ENCODE measurements at regions not wholly inside any gene's neighbourhood (a gene's known extent, or its start where the extent isn't known, plus 50 kb on each side); places are given as distances from the start of the nearest gene placed in this dataset.

- Histone ChIP-seq H3K36me3 (no peaks in the 10 kb centered on the region), H3K9me3 (no peaks in the 10 kb centered on the region), H3K27me3 (no peaks in the 10 kb centered on the region), H3K27ac (no peak overlapping the region), H3K4me3 (replicated peaks in 1 of 3) (no peak overlapping the region), H3K4me1 (no peaks in the 10 kb centered on the region)
- intact Hi-C loops (cut with DNase I), result no loop called here
- DNase-seq, result no peak
- 68 to 80% methylated on average over 2 of the region's 2 CpGs for WGBS, 2 donors
- TF ChIP-seq POLR2A (IDR thresholded peaks at IDR 0.05), result no peak
- TF ChIP-seq, protein P1, sequence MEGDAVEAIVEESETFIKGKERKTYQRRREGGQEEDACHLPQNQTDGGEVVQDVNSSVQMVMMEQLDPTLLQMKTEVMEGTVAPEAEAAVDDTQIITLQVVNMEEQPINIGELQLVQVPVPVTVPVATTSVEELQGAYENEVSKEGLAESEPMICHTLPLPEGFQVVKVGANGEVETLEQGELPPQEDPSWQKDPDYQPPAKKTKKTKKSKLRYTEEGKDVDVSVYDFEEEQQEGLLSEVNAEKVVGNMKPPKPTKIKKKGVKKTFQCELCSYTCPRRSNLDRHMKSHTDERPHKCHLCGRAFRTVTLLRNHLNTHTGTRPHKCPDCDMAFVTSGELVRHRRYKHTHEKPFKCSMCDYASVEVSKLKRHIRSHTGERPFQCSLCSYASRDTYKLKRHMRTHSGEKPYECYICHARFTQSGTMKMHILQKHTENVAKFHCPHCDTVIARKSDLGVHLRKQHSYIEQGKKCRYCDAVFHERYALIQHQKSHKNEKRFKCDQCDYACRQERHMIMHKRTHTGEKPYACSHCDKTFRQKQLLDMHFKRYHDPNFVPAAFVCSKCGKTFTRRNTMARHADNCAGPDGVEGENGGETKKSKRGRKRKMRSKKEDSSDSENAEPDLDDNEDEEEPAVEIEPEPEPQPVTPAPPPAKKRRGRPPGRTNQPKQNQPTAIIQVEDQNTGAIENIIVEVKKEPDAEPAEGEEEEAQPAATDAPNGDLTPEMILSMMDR (IDR thresholded peaks at IDR 0.05), result no peak
These were observed 346.8 kb upstream of the GOLIM4 start for GRCh38 chr3:168442502-168442901.

GRCh38 chr3:168436245-168436724, 340.6 kb upstream of the GOLIM4 start:
- no peaks in the 10 kb centered on the region for H3K9me3 ChIP-seq
- H3K36me3 ChIP-seq, result no peaks in the 10 kb centered on the region
- no peaks in the 10 kb centered on the region for H3K27me3 ChIP-seq
- WGBS, 2 donors, result 76 to 89% methylated on average over 1 of the region's 1 CpG
- no peaks in the 10 kb centered on the region for H3K4me1 ChIP-seq
- TF ChIP-seq, protein P1 (IDR thresholded peaks at IDR 0.05), result no peak
- no peak for TF ChIP-seq POLR2A (IDR thresholded peaks at IDR 0.05)
- no peak overlapping the region for H3K27ac ChIP-seq
- H3K4me3 ChIP-seq (replicated peaks in 1 of 3), result no peak overlapping the region
- DNase-seq, result no peak
- intact Hi-C loops (cut with DNase I), result no loop called here

- no peak overlapping the region for H3K27ac ChIP-seq
- H3K9me3 ChIP-seq, result no peaks in the 10 kb centered on the region
- no peaks in the 10 kb centered on the region for H3K27me3 ChIP-seq
- no peaks in the 10 kb centered on the region for H3K4me1 ChIP-seq
- TF ChIP-seq, protein P1 (IDR thresholded peaks at IDR 0.05), result no peak
- no peak for TF ChIP-seq POLR2A (IDR thresholded peaks at IDR 0.05)
- no peak for DNase-seq
- H3K4me3 ChIP-seq (replicated peaks in 1 of 3), result no peak overlapping the region
- 84 to 85% methylated on average over 2 of the region's 2 CpGs for WGBS, 2 donors
- H3K36me3 ChIP-seq, result no peaks in the 10 kb centered on the region
- intact Hi-C loops (cut with DNase I), result no loop called here
These were observed 335.8 kb upstream of the GOLIM4 start for GRCh38 chr3:168431491-168431890.

DNA sequence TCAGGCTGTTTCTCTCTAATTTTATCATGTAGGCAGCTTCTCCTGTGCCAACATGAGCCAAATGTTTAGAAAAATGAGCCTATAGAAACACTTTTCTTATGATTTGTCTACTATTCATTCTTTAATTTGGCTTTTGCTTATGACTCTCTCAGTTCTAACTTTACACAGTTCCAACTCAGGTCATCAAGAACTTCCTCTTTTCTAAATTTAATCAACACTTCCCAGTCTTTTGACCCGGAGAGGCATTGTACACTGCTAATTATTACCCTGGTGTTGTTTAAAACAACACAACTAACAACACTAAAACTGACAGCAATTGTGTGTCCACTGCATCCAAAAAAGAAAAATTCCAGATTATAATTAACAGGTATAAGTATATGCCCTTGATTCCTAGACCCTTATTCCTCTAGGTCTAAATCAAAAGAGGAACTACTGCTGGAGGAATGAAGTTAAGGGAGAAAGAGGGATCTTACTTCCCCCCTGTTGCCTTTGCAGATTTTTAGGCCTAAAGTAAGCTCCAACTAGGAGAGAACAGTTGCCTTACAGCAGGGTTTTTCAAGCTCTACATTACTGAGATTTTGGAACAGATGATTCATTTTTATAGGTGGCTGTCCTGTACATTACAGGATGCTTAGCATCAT, 332.2 kb upstream of the GOLIM4 start:
- Histone ChIP-seq H3K36me3 (no peaks in the 10 kb centered on the region), H3K27ac (no peak overlapping the region), H3K4me3 (replicated peaks in 1 of 3) (no peak overlapping the region), H3K4me1 (no peaks in the 10 kb centered on the region), H3K9me3 (no peaks in the 10 kb centered on the region), H3K27me3 (no peaks in the 10 kb centered on the region)
- DNase-seq, result no peak
- no peak for TF ChIP-seq POLR2A (IDR thresholded peaks at IDR 0.05)
- TF ChIP-seq, protein P1 (IDR thresholded peaks at IDR 0.05), result no peak
- 59 to 70% methylated on average over 1 of the region's 1 CpG for WGBS, 2 donors
- intact Hi-C loops (cut with DNase I), result no loop called here

- Histone ChIP-seq H3K27me3 (no peaks in the 10 kb centered on the region), H3K36me3 (no peaks in the 10 kb centered on the region), H3K4me1 (no peaks in the 10 kb centered on the region), H3K4me3 (replicated peaks in 1 of 3) (no peak overlapping the region), H3K9me3 (no peaks in the 10 kb centered on the region), H3K27ac (no peak overlapping the region)
- intact Hi-C loops (cut with DNase I), result no loop called here
- 92 to 94% methylated on average over 2 of the region's 2 CpGs for WGBS, 2 donors
- no peak for TF ChIP-seq POLR2A (IDR thresholded peaks at IDR 0.05)
- TF ChIP-seq, protein P1 (IDR thresholded peaks at IDR 0.05), result no peak
- no peak for DNase-seq
These were observed 331.4 kb upstream of the GOLIM4 start for GRCh38 chr3:168427156-168427555.

All from thyroid gland (tissue), 4 donors.